ENCODE measurements at regions not wholly inside any gene's neighbourhood (a gene's known extent, or its start where the extent isn't known, plus 50 kb on each side); places are given as distances from the start of the nearest gene placed in this dataset.

DNA sequence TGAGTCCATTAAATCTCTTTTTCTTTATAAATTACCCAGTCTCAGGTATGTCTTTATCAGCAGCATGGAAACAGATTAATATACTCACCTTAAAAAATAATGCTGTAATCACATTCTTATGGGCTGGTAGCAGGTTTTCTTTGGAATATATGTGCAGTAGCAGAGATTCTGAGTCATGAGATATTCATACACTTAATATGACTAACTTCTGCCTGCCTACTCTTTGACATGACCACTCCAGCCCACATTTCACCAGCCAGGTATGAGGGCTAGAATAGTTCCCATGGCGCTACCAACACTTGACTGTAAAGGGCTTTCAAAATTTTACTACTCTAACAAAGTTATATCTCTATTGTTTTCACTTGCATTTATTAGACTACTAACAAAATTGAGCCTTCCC is 74.1 kb upstream of the GHR start:
- no peak for DNase-seq (ENCODE audit: low read depth in 2 of 2)

DNA sequence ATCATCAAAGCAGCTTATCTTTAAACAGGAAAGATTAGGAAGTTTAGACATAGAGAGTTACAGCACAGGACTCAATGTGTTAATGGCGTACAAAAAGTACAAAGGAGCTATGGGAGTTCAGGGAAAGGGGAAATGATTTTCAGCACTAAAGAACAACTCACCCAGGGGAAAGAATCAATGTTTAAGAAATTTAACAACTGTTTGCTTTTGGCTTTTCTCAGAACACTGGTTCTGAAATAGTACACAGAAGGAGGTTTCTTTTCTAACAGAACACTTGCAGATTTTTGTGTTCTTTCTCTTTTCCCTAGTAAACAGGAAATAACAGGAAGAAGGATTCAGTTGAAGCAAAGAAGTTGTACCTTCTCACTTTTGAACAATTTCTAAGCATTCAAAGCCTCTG is 71.3 kb upstream of the GHR start:
- no peak for DNase-seq (ENCODE audit: low read depth in 2 of 2)

DNA sequence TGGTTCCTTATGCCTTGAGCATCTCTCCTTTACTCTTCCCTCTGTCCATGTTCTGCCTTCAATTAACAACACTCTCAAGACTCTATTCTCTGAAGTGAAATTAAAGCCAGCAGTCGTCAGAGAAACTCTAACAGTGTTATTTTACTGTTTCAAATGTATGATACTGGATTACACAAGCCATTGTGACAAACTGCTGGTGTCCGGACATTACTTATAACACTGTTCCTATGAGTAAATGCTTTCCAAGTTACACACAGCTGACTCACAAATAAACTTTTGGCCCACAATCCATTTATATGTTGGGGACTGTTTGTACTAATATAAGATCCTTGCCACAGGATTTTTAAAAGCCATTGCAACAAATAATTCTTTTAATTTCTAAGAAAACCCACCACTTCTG is 63.2 kb upstream of the GHR start:
- DNase-seq (ENCODE audit: low read depth in 2 of 2): no peak

DNA sequence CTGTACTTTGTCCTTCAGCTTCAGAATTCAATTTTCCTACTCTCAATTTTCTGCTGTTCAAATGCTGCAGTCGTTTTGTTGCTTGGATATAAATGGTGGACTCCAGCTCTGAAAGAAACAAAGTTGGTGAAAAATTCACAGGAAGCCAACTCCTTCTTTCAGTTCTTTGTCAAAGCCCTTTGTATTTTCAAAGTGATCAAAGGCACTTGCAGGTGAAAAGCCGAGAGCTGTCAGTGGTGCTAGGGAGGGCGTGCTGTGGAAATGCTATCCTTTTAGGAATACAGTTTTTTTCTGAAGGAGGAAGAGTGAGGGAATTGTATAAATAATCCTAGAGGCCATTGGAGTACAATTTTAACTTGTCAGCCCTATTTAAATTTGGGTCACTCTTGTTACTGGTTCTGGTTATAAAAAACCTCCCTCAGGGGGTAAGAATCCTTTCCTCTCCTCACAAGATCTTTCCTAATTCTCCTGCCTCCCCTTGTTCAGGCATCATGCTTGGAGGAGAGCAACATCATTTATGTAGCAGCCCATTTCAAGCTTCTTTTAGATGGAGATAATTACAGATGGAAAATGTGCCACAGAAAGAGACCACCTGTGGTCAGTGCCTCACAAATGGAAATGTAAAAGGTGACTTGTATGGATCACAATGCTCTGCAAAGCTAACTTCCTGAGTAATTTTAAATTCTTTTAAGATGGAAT is 62.5 kb upstream of the GHR start:
- no peak for DNase-seq (ENCODE audit: low read depth in 2 of 2)

DNA sequence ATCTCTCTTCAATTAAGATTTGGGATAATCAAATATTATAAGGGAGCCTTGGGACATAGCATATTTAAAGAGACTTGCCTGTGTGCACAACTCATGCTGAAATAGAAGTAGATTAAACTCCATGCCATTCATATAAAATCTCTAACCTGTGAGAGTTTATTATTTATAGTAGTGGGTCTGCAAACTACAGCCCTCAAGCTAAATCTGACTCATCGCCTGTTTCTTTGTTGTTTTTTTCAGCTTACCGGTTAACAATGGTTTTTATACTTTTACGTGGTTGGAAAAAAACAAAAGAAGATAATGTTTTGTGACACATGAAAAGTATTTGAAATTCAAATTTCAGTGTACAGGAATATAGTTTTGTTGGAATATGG is 61.9 kb upstream of the GHR start:
- DNase-seq (ENCODE audit: low read depth in 2 of 2): no peak

- DNase-seq (ENCODE audit: low read depth in 2 of 2): no peak
These were observed 57.2 kb upstream of the GHR start for GRCh38 chr5:42366051-42366450.

Measured in stimulated activated CD4-positive, alpha-beta T cell treated with anti-CD3 and anti-CD28 coated beads, Interleukin-12 subunit alpha, Interleukin-12 subunit beta, amount 100 ng/mL, for 24 hours (primary cell).